Superior temporal gyrus (tissue), 1 donor: ENCODE measurements at regions not wholly inside any gene's neighbourhood (a gene's known extent, or its start where the extent isn't known, plus 50 kb on each side); places are given as distances from the start of the nearest gene placed in this dataset.
"Not testable (repeated sequence)": the region's sequence is repeated elsewhere in the genome, so short reads cannot be mapped to it uniquely, and the experiment has no call there.

Source experiments
- DNase-seq: peaks from one replicate; pipeline ENCODE4 v3.0.0-alpha.2; 2016; ENCODE audit errors: extremely low spot score

- DNase-seq: no peak
Observed at GRCh38 chr5:52255308-52255707, 532.4 kb upstream of the ITGA1 start.

DNA sequence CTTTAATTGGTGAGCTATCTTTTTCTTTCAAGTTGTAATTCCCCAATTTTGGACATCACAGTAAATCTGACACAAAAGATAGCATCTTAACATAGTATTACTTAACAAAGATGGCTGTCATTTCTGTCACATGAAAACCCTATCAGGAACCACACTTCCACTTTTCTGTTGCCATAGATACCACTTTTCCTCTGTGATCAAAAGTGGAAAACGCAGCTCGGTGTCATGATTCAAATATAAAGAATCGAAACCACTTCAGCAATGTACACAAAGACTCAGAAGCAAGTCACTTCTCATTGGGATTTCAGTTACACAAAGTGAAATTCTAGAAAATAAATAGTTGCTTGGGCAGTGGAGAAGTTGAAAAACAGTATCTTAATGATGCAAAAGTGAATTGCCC is 524.9 kb upstream of the ITGA1 start:
- no peak for DNase-seq

- no peak for DNase-seq
Observed at GRCh38 chr5:52269401-52269800, 518.3 kb upstream of the ITGA1 start.

- DNase-seq: no peak
Observed at GRCh38 chr5:52269859-52270258, 517.9 kb upstream of the ITGA1 start.

- DNase-seq: no peak
Observed at GRCh38 chr5:52275639-52276038, 512.1 kb upstream of the ITGA1 start.

DNA sequence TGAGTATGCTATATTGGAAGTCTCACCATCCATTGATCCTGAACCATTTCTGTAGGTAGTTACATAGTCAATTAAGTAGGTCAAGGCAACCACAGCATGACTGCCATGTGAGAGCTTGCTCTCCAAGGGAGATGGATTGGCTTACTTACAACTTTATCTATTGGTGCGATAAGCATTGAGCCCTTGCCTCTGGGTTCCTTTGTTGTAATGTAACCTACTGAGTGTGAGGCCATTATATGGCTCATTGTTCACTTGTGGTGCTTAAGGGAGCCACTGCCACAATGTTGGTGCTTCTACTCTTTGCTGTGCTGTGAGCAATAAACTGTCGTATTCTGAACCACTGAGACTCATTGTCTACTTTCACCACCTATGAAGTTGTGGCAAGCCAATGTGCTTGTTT is 510.6 kb upstream of the ITGA1 start:
- DNase-seq: no peak

GRCh38 chr5:52282647-52283046 is 505.1 kb upstream of the ITGA1 start:
- DNase-seq: no peak

- no peak for DNase-seq
Observed at GRCh38 chr5:52283221-52283620, 504.5 kb upstream of the ITGA1 start.

DNA sequence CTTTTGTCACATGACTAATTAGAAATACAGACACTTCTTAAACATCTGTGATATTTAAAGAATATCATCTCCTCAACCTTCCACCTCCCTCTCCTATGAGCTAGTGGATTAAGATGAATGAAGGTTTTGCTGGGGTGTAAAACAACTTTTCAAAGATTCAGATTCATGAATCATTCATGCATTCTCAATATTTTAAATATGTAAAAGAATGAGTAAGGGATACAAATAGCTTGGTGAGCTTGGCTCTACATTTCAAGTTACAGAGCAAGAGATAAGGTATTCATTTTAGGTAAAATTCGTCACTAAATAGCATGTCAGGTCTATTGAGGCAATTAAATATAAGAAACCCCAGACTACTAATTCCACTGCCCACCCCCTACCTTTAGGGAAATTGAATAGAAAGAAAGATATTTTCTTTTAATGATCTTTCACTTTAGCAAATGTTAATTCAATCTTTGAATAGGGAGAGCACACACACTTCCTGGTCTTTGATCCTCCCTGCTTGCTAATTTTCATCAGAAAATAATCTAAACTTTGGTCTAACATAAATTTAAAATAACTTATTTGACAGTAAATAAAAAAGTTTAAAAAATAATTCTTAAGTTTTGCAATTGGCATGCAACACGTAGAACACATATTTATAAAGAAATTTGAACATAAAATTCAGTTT is 486.9 kb upstream of the ITGA1 start:
- no peak for DNase-seq

- DNase-seq: not testable (repeated sequence)
Observed at GRCh38 chr5:52304816-52305215, 482.9 kb upstream of the ITGA1 start.

- DNase-seq: no peak
Observed at GRCh38 chr5:52328220-52328806, 459.4 kb upstream of the ITGA1 start.

DNA sequence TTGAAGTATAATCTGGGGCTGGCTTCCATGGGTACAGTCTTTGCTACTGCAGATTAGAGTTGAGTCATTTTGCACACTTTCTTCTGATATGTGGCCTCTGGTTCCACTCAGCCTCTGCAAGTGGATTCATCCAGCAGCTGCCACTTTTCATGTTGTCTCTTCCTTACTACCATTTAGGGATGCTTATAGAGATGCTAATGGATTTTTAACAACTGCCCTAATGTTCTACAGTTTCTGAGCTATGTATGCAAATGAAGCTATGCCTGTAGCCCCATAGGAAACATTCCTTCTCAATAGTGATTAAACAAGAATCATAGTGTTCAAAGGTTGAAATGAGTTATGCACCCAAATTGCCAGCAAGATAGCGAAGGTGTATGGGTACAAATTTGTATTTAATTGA is 456.0 kb upstream of the ITGA1 start:
- DNase-seq: no peak

DNA sequence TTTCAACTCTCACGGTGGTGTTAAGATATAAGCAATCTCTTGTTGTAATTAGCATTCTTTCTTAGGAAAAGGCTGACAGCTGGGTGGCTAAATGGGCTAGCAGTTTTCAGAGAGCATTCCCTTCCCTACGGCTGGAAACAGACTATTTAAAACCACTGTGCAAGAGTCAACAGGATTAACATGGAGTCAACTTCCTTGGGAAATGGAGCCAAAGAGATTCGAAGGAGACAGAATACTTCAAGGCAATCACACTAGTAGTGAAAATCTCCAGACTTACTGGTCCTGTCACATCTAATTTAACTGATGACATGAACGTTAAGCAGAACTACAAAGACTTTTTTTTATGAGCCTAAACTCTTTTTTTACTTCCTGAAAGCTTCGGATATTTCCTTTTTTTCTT is 453.3 kb upstream of the ITGA1 start:
- no peak for DNase-seq

DNA sequence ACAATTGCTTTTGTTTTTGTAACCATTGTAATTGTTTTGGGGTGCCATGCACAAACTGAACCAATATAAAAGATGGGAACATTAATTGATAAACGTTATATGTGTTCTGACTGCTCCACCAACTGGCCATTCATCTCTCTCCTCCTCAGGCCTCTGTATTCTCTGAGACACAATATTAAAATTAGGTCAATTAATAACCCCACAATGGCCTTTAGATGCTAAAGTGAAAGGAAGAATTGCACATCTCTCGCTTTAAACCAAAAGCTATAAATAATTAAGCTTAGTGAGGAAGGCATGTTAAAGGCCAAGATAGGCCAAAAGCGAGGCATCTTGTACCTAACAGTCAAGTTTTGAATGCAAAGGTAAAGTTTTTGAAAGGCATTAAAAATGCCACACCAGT is 448.4 kb upstream of the ITGA1 start:
- no peak for DNase-seq

DNA sequence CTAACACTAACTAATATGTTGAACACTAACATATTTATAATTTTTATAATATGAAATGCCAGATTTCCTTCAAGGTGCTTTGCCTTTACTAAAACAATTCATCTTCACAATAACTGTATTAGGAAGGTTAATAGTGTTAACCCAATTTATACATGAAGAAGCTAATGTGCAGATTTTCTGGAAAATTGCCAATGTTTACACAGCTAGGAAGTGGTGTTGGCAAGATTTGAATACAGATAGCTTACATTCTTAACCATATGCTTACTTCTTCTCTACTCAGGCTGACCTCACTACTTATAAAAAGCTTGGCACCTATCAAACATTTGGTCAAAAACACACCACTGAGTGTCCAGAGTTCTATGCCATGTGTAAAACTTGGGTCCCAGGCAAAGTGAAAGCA is 445.4 kb upstream of the ITGA1 start:
- DNase-seq: no peak

GRCh38 chr5:52356311-52356918 is 431.3 kb upstream of the ITGA1 start:
- DNase-seq: peak; percentile 25

DNA sequence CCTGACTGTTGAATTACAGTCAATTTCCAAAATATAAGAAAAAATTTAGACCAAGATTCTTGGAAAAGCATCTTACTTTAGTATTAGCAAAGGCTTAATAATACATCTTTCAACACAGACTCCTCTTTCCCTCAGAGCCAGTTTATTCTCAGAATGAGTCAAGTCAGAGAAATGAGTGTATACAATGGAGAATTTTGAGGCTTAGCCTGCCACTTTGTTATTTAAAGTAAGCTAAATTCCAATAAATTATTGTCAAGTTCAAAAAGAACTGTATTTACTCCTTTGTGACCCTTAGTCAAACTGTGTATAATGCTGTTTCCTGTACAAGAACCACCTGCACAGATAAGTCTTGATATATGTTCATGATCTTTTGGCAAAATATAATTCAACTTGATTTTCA is 428.5 kb upstream of the ITGA1 start:
- no peak for DNase-seq

- DNase-seq: no peak
Observed at GRCh38 chr5:52360985-52361384, 426.7 kb upstream of the ITGA1 start.

DNA sequence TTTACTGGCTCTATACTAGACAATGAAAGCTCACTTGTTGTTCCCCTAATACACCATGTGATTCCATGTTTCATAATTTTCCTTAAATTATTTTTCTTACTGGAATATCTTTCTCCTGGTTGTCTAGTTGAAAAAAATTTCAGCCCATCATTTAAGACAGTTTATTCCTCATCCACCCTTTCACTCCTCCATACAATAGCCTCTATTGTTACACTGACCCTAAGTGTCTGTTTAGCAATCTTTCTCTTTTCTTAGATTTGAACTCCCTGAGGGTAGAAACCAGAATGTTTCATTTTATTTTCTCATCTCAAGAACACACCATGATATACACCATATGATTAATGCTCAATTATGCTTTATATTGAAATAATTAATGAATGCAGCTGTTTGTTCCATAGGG is 413.4 kb upstream of the ITGA1 start:
- DNase-seq: no peak

DNA sequence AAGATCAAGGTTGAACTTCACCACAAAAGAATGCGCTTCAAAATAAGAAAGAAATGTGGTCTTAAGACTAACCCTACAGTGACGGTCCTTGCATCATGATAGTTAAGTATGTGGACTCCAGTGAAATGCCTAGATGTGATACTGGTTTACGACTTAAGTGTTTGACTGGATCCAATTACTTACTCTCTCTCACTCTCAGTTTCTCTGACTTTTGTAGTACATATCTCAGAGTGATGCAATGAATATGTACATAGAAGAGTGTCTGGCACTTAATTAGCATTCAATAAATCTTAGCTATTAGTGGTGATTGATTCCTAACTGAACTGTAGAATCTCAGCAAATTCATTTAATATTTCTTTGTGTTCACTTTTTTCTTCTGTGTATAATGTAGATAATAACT is 411.7 kb upstream of the ITGA1 start:
- no peak for DNase-seq

DNA sequence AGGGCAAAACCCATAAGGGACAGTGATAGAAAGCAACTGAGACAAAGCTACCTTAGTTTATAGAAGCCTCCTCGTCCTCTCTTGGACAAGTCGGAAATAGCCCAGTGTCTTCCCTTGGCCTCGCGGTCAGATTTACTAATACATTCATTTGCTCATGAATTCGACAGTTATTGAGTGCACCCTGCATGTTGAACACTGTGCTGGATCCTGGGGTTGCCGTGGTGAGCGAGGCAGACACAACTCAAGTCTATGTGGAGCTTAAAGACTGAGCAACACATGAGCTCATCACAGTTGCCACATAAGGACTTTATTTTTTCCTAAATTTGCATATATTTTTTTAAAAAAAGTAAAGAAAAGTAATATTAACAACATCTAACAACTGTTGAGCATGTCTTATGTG is 411.1 kb upstream of the ITGA1 start:
- DNase-seq: no peak

- no peak for DNase-seq
Observed at GRCh38 chr5:52378237-52378636, 409.5 kb upstream of the ITGA1 start.

- no peak for DNase-seq
Observed at GRCh38 chr5:52388349-52388748, 399.4 kb upstream of the ITGA1 start.

DNA sequence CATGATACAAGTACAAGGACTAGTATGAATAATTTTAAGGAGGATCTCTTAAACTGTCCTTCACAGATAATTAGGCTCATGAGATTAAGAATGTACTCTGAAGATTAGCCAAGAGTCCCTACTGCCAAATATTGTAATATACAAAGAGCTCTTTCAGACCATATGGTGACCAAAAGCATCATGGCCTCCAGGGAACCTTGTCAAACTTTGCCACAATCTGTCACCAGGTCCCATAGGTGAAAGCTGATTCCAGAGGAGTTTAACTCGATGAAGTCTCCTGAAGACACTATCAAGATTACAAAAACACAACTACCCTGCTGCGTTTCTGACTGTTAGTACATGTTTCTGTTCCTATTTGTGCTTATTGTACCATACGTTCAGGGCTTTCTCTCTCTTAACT is 395.4 kb upstream of the ITGA1 start:
- no peak for DNase-seq
